GM20000 (cell line): ENCODE measurements at regions not wholly inside any gene's neighbourhood (a gene's known extent, or its start where the extent isn't known, plus 50 kb on each side); places are given as distances from the start of the nearest gene placed in this dataset.

Source experiments
- DNase-seq: peaks from one replicate; pipeline ENCODE4 v3.0.0; 2012; ENCODE audit warnings: low spot score
- CTCF ChIP-seq: IDR thresholded peaks from 2 replicates; pipeline ENCODE4 v1.5.1; 2012; ENCODE audit warnings: mild to moderate bottlenecking, control low read depth; ENCODE audit errors: extremely low read depth, missing control alignments

- TF ChIP-seq CTCF, result no peak
- DNase-seq, result no peak
Measured at GRCh38 chr5:53211799-53212198, 102.2 kb upstream of the MOCS2 start.

- DNase-seq, result no peak
- TF ChIP-seq CTCF, result no peak
Measured at GRCh38 chr5:53219174-53219573, 109.6 kb upstream of the MOCS2 start.

GRCh38 chr5:53219610-53220009 lies 110.1 kb upstream of the MOCS2 start:
- peak; percentile 13 for DNase-seq

GRCh38 chr5:53233645-53234405 lies 124.3 kb upstream of the MOCS2 start:
- TF ChIP-seq CTCF, result no peak
- no peak for DNase-seq

More at GRCh38 chr5:53219610-53220009, 110.1 kb upstream of the MOCS2 start:
- no peak for TF ChIP-seq CTCF

GRCh38 chr5:53236683-53237082 lies 127.1 kb upstream of the MOCS2 start:
- TF ChIP-seq CTCF, result no peak
- DNase-seq, result no peak

GRCh38 chr5:53237876-53238275 lies 128.3 kb upstream of the MOCS2 start:
- no peak for DNase-seq
- TF ChIP-seq CTCF, result no peak

GRCh38 chr5:53239301-53239990 lies 129.9 kb upstream of the MOCS2 start:
- no peak for TF ChIP-seq CTCF
- no peak for DNase-seq
